AG08395 (cell line): ENCODE measurements at regions not wholly inside any gene's neighbourhood (a gene's known extent, or its start where the extent isn't known, plus 50 kb on each side); places are given as distances from the start of the nearest gene placed in this dataset.
"Not testable (repeated sequence)": the region's sequence is repeated elsewhere in the genome, so short reads cannot be mapped to it uniquely, and the experiment has no call there.

Experiments used
- DNase-seq: peaks from one replicate; pipeline ENCODE4 v3.0.0; 2012; ENCODE audit warnings: mixed read lengths, low spot score

DNA sequence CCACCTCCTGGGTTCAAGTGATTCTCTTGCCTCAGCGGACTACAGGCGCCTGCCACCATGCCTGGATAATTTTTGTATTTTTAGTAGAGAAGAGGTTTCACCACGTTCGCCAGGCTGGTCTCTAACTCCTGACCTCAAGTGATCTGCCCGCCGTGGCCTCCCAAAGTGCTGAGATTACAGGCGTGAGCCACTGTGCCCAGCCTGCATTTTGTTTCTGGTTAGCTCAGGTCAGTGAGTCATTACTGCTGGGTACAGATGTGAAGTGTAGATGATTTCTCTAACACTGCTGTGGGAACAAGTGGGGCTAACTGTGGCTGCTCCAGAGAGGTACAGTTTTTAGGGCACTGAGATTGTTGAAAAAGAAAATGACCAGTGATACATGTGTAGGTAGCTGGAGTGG is 188.6 kb downstream of the PRL start:
- DNase-seq = peak; percentile 22

DNA sequence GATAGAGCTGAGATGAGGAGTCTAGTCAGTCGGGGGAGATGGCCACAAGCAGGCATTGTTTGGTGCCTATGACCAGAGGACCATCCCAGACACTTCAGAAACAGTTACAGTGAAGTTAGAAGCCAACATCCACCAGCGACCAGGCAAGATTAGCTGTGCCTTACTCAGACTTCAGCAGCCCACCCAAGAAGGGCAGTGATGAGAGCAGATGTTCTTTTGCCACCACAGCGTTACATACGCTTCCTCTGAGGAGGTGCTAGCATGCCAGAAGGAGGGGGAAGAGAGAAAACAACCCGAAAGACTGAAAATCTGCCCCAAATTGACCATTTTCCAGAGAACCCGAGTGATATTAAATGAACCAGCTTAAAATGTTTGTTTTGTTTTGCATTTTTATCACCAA is 186.8 kb downstream of the PRL start:
- no peak for DNase-seq

DNA sequence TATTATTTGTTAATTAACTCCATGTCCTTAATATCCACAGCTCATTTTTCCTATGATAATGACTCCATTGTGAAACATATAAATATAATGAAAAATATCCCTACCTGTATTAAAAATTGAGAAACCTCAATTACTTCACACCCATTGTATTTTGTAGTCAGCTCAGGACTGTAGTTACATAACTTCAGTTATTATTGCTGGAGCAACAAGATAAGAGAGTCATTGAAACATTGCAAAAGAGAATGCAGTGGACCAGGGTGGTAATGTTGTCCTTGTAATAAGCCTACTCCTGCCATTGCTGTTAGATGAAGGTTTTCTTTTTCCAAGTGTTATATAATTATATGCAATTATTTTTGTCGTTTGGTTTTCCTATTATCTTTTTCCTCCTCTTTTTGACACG is 184.4 kb downstream of the PRL start:
- DNase-seq = no peak

DNA sequence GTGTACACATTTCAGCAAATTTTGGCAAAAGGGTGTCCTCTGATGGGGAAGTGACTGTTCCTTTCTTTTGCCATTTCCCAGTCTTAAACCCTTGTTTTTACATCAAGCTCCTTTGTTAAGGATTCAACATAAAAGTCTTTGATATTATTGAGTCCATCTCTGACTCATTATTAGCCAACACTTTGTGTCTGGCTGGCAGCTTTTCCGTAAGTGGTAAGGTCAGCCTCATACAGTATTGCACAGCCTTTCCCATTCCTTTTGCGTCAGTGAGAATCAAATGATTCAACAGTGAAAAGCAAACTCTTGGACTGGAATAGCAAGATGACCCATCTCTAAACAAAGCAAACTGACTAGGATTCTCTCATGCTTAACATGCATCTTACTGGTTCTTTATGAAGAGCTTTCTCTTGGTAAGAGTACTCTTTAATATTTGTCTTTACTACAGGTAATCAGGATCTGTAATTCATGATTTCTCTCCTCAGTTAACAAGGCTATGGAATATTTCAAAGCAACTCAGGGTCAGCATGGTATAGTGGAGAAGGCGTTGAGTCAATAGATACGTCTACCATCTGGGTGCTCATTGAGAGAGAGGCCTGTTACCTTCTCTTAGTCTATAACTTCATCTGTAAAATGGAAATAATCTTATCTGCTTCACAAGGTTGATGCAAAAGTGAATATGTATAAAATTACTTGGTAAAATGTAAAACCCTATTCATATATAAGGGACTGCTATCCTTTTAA is 183.6 kb downstream of the PRL start:
- peak; percentile 90 for DNase-seq

DNA sequence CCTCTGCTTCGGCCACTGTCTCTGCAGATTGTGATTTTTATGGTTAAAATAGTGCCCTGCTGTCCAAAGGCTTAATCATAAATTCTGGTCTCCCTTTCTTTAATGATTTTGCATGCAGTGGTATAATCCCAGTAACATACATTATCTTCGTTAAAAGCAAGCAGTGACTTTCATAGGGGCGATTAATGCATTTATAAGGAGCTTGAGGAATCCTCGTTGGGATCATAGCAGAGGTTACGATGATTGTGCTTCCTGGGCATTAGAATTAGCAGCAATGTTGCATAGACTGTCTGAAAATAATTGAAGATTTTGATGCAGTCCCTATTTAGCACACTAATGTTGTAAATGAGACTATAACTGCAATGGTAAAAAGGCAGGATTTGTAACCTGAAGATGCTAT is 181.3 kb downstream of the PRL start:
- DNase-seq = no peak

DNA sequence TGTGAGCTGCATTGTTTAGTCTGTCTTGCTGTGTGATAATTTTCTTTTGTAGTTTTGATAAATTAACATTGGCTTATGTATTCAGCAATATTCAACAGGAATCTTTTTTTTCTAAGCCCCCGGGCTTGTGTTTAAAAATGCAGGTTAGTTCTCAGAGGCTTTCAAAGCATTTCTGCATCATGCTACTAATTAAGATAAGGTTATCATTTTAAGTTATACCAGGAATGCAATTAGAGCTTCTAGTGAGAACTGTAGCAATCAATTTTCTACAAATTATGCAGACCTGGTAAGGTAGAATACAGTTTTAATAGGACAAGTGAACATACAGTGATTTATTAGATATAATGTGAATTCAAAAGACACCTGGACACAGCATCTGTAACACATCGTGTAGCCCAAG is 179.2 kb downstream of the PRL start:
- DNase-seq = no peak

DNA sequence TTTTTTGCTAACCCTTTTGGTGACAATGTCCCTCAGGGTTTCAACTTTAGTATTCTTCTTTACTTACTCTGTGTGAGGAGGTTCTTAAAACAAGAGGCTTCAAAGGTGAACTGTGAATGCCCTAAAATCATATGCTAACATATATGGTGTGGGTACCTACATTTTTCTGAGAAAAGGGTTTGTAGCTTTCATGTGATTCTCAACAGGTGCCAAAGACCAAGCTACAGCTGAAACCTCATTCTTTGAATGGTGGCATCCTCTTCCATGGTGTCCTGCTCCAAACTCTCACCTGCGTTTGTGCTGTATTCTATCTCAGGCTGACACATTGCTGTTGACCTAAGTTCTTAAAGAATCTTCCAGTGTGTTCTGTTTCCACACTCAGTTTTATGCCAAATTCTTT is 177.3 kb downstream of the PRL start:
- no peak for DNase-seq

DNA sequence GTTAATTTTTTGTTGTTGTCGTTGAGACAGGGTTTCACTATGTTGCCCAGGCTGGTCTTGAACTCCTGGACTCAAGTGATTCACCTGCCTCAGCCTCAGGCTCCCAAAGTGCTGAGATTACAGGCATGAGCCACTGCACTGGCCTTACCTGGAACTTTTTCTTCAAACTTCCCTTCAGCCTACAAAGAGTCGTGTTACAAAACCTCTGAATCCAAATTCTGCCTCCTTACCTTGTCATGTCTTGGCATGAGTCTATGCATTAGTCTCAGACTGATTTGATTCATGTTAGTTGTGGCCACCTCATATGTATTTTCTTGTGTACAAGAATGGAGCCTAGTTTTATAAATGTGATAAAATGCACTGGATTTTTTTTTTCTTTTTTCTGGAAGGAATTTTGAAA is 172.1 kb downstream of the PRL start:
- DNase-seq = no peak

DNA sequence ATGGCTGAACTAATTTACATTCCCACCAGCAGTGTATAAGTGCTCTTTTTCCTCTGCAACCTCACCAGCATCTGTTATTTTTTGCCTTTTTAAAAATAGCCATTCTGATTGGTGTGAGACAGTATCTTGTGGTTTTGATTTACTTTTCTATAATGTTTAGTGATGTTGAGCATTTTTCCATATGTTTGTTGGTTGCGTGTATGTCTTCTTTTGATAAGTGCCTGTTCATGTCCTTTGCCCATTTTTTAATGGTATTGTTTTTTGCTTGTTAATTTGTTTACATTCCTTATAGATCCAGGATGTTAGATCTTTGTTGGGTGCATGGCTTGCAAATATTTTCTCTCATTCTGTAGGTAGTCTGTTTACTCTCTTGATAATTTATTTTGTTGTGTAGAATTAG is 169.9 kb downstream of the PRL start:
- no peak for DNase-seq

DNA sequence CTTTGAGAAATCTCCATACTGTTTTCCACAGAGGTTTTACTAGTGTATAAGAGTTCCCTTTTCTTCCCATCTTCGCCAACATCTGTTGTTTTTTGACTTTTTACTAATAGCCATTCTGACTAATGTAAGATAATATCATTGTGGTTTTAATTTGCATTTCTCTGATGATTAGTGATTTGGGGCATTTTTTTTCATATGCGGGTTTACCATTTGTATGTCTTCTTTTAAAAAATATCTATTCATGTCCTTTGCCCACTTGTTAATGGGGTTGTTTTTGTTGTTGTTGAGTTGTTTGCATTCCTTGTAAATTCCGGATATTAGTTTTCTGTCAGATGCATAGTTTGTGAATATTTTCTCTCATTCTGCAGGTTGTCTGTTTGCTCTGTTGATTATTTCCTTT is 167.1 kb downstream of the PRL start:
- DNase-seq = no peak

DNA sequence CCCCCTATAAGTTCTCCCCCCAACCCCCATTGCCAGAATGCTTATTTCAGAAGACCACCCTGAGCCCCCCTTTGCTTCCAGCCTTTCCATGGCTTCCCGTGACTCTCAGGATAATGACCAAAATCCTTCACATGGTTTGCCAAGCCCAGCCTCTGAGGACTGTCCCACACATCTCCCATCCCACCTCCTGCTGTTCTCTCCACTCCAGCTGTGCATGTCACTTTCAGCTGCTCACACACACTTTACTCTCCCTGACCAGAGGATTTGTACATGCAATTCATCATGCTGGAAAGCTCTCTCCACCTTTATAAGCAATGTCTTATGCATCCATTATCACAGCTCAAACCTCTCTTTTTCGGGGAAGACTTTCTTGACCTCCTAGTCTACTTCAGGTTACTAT is 164.2 kb downstream of the PRL start:
- DNase-seq = no peak

DNA sequence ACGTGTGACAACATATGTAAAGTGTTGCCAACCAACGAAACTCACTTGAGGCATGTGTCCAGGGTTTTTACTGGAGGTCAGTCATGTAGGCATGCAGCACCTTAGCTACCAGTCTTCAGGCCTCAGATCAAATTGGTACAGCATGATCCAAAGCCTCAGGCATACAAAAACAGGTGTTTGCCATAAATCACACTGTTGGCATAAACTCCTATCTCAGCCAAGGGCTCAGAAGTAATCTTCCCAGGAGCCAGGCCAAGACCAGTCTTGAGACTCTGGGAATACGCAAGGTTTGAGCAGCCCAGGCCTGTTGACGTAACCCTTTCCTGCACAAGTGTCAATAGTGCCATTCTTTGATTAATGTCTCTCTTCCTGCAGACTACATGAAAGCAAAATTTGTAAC is 163.5 kb downstream of the PRL start:
- DNase-seq = no peak

DNA sequence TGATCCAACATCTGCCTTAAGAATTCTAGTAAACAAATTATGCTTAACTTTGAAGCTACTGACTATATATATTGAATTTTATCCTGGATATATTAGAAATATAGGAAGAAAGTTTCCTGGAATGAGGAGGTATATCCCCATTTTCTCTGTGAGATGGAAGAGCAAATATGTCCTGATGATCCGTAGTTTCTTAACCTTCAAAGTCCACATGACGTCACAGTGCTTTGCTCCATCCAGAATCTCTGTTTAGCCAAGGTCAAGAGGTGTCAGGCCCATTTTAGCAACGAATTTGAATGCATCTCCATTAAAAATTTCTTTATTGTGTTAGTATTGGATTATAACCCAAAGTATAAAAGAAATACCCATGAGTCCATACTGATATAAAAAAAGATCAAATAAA is 162.5 kb downstream of the PRL start:
- DNase-seq = no peak

DNA sequence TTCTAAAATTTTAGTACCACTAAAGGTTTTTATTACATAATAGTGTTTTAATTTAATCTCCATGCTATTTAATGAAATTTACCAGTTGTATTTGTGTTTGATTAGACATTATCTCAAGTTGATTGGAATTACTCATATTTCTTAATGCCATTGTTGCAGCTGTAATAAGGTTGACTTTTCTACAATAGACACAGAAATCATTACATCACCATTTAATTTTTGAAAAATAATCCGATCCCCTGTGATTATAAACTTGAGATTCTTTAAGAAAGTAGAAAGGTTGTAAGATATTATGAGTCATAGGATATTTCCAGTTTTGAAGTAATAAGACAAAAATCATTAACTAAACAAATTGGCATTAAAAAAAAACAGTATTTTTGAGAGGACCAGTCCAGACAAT is 161.4 kb downstream of the PRL start:
- DNase-seq = no peak

DNA sequence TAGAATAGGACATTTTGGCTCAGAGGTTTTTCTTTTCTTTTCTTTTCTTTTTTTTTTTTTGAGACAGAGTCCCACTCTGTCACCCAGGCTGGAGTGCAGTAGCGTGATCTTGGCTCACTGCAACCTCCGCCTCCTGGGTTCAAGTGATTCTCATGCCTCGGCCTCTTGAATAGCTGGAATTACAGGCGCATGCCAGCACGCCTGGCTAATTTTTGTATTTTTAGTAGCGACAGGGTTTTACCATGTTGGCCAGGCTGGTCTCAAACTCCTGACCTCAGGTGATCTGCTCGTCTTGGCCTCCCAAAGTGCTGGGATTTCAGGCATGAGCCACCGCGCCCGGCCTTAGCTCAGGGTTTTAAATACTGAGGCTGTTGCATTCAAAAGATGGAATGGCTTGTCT is 156.1 kb downstream of the PRL start:
- DNase-seq = not testable (repeated sequence)

DNA sequence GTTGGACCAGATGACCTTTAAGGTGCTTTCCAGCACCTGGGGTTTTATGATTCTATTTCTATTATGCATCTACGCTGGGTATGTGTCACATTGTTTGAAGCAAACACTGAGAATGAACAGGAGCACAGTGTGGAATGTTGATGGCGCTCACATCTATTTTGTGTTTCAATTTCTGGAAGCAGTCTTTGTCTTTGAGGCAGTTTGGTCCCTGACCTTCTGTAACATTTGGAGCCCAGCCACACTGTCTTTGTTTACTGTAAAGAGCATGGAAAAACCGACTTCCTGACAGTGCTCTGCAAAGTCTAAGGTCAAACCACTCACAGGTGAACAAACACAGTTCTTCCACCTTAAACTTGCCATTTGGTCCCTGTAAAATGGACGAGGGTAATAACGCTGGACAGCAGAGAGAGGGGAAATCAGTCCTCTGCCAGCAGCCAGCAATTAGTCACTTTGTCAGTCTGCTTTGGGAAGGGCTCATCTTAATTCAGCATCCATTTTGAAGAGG is 155.5 kb downstream of the PRL start:
- no peak for DNase-seq

DNA sequence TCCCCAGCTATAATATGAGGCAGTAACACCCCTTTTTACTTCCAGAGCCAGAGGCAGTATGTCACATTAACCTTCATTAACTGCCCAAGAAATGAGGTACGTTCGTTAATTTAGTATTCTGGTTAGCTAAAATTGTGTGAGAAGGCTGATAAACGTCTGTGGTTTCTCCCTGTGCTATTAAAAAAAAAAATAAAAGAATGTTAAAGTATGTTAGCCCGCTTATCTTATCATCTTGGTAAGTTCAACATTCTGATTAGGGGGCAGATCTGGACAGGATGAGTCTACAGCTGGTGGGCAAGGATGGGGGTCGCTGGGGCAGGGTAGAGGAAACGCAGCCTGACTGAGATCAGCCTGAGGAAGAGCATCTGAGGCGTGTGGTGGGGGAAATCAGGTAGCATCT is 154.0 kb downstream of the PRL start:
- DNase-seq = no peak

DNA sequence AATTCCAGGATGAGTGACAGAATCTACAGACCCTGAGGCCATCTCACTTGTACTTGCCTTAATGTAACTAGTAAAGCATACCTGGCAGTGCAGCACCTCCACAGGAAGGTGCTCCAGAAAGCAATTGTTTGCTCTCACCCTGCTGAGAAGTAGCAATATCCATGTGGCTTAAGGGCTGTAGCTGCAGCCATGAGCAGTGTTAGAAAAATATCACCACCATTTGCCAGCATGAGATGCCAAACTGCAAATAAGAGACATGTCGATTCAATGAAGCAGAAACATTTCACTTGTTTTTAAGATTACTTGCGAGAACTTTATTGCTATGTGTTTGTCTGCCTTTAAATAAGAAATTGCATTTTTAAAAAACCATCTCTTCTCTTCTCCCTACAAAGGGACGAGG is 151.5 kb downstream of the PRL start:
- DNase-seq = no peak

DNA sequence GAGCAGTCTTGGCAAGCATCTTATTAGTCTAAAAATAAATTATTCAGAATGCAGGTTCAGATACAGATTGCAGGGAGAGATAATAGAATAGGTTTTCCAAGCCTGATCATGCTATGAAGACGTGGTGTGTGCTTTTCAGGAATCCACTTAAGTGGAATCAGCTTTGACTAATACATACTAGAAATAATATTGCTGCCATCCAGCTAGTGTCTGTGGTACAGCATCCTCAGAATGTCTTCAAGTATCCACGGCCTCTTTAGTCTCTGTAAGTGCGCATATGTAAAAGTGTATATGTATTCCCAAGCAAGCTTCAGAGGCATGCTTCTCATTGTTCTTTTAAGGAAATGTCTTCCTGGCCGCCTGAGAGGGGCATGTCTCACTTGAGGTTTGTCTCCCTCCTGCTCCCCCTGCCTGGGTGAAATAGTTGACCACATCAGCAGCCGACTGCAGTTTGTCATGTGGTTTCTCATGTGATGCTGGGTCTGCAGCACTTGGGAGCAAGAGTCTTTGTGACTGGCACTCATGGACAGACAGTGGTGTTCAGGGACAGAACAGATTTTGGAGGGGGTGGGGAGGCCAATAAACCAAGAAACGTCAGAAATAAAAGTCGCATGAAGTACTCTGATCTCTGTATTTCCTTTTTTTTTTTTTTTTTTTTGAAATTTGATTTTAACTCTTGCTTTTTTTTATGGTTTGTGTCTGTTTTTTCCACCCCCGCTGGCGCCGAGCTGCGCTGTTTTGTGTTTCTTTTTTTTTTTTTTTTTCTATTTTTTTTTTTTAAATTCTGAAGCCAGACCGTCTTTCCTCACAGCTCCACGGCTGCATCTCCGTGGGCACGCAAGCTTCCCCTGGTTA is 150.8 kb downstream of the PRL start:
- DNase-seq = peak; percentile 52

DNA sequence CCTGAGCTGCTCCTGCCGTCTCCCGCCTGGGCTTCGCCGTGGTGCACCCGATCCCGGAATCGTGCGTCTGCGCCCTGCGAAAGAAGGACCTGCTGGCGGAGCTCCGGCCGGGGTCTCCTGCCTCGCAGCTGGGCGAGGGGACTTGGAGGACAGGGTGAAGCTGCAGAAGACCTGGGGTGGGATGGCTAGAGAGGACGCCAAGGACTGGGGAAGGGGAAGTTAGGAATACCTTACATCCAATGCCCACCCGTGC is 150.2 kb downstream of the PRL start:
- no peak for DNase-seq

DNA sequence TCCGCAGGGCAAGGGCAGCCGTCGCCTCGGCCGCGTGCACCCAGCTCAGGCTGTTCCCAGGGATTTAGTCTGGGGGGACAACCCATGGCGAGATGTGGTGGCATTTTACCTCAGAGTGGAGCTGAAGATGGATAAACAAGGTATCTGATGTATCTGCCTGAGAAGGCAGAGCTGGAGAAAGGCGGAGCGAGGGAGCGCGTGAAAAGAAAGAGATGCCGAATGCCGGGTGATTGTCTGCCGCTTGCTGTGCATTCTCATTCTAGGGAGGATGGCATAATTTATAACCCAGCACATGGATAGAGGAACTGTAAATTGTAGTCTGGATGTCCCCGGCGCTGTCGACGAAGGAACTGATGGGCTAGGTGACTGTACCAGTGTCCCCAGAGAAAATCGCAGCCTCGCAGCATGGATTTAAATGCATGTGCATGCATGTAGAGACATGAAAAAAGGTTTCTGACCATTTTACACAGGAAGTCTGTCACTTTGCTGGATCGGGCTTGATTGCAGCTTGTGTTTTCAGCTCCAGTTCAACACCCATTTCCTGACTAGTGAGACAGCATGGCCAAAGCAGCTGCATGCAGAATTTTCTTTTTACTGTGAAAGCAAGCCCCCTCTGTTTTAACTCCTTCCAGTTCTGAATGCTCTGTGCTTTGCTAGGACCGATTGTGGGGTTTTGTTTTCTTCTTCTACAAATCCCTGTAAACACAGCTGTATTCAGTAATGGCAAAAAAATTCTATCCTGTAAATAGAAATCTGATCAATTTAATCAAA is 149.7 kb downstream of the PRL start:
- peak; percentile 14 for DNase-seq

DNA sequence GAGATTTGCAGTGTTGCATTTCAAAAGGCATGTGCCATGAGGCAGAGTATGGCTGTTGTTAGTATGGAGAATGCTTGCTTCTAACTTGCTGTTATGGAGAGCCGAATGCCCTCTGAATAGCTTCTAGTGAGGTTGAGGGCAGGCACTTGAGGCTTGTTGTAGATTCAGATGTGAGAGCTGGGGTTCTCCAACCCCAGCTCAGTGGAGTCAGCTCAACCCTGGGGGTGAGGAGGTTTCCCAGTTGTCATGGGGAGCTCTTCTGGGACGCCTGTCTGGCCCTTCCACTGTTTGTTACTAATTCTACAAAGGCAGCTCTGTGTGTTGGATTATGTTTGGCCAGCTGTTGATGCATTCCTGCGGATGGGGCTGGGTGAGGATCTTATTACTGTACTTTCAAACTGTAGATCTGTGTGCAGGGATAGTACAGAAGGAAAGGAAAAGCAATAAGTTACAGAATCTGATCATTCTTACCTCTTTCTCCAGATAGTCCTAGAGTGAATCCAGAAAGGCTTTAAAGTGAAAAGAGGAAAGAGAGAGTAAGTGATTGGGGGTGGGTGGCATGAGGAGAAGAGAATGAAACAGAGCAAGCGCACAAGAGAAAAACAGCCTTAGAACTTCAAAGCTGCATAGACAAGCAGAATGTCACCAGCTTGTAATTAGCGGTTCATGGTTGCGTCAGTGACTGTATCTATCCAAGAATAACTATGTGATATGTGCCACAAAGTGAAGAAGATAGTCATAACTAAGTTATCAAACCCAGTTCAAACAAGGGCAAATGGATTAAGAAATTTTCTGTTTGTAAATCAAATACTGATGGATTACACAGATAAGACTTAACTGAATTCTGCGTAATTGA is 148.7 kb downstream of the PRL start:
- peak; percentile 72 for DNase-seq
